Urothelium cell line (cell line): ENCODE measurements at regions not wholly inside any gene's neighbourhood (a gene's known extent, or its start where the extent isn't known, plus 50 kb on each side); places are given as distances from the start of the nearest gene placed in this dataset.
A peak's percentile ranks its signal among the peaks of the same experiment; 100 is the strongest.
"Not testable (repeated sequence)": the region's sequence is repeated elsewhere in the genome, so short reads cannot be mapped to it uniquely, and the experiment has no call there.

Experiments
- DNase-seq: peaks from one replicate; pipeline ENCODE4 v3.0.0; 2011; ENCODE audit warnings: low spot score, mixed read lengths
- FAIRE-seq: peaks from 2 replicates; lab custom pipeline; 2011; peaks lifted over from hg19 to GRCh38; lab: Jason Lieb, UNC

DNA sequence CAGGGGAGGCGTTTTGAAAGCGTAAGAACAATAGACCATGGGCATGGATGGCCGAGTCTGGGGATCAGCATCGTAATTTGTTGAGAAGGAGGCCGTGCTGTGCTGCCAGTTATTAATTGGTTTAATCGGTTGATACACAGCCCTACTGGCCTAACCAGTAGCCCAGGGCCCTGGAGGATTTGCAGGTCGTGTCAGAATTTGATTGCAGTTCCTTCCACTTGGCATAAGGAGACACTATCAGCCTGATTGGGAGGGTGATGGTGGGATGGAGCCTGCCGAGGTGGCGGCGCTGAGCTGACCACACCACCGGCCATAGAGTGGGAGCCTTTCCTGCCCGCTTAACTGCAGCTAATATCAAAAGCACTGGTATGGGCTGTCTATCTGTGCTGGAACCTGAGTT is 133.4 kb downstream of the POTEH start:
- DNase-seq, FAIRE-seq: not testable (repeated sequence)

GRCh38 chr22:15832235-15832634 is 142.4 kb downstream of the POTEH start:
- DNase-seq, FAIRE-seq: not testable (repeated sequence)

DNA sequence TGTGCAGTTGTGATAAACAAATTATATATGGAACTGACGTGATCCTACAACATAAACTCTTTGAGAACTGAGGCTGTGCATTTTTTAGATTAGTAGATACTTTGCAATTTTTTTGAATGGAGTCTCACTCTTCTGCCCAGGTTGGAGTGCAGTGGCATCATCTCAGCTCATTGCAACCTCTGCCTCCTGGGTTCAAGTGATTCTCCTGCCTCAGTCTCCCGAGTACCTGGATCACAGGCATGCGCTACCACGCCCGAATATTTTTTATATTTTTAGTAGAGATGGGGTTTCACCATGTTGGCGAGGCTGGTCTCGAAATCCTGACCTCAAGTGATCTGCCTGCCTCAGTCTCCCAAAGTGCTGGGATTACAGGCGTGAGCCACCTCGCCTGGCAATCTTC is 145.9 kb downstream of the POTEH start:
- not testable (repeated sequence) for DNase-seq, FAIRE-seq

- FAIRE-seq, DNase-seq: not testable (repeated sequence)
Observed at GRCh38 chr22:15849772-15850171, 159.9 kb downstream of the POTEH start.

- not testable (repeated sequence) for FAIRE-seq, DNase-seq
Observed at GRCh38 chr22:15853716-15854373, 164.0 kb downstream of the POTEH start.

GRCh38 chr22:15854421-15854820 is 164.6 kb downstream of the POTEH start:
- not testable (repeated sequence) for DNase-seq, FAIRE-seq

DNA sequence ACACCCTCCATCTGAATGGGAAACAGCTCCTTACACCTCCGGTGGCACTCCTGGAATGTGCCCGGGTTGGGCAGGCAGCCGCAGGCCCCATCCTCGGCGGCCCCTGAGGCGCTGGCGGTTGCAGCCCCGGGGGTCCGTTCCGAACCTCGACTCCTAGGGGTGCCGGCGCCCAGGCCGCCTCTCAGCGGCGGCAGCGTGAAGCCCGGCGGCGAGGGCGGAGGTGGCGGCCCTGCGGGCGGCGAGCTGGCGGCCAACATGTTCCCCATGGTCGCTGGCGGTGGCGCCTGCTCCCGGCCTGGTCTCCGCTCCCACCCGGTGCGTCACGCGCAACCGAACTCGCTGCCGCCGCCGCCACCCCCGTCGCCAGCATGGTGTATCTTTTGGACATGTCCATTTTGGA is 165.2 kb downstream of the POTEH start:
- not testable (repeated sequence) for DNase-seq, FAIRE-seq

- DNase-seq, FAIRE-seq: not testable (repeated sequence)
Observed at GRCh38 chr22:15880926-15881325, 191.1 kb downstream of the POTEH start.

- DNase-seq, FAIRE-seq: not testable (repeated sequence)
Observed at GRCh38 chr22:15904326-15904725, 214.5 kb downstream of the POTEH start.

- FAIRE-seq, DNase-seq: not testable (repeated sequence)
Observed at GRCh38 chr22:15911704-15912103, 221.9 kb downstream of the POTEH start.

DNA sequence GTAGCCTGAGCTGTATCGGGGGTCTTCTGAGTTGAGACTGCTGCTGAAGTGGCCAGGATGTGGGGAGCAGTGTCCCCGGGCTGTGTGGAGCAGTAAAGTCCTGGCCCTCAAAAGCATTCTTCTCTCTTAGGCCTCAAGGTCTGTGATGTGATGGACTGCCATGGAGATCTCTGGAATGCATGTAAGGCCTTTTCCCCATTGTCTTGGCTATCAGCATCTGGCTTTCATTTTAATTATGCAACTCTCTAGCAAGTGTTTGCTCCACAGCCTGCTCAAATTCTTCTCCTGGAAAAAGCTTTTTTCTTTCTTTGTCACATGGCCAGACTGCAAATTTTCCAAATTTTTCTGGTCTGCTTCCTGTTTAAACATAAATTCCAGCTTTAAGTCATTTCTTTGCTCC is 229.3 kb downstream of the POTEH start:
- DNase-seq, FAIRE-seq: not testable (repeated sequence)

GRCh38 chr22:15920941-15921340 is 231.1 kb downstream of the POTEH start:
- FAIRE-seq, DNase-seq: not testable (repeated sequence)

GRCh38 chr22:15922132-15922531 is 232.3 kb downstream of the POTEH start:
- not testable (repeated sequence) for DNase-seq
- FAIRE-seq: peak; percentile 40

DNA sequence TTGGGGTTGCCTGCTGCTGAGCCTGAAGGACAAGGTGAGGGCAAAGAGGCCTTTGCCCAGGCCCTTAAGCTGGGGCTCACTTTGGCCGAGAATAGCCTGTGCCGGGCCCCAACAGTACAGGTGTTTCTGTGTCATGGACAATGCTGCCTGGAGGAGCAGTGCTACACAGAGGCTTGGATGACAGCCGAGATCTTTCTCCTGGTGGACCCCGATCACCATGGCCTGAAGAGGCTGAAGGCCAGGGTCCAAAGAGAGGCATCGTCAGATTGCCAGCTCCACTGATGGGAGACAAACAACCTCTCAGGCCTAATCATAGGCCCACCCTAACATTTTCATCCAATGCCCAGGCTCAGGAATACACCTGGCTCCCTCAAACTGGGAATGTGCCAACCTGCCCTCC is 232.8 kb downstream of the POTEH start:
- not testable (repeated sequence) for DNase-seq, FAIRE-seq

DNA sequence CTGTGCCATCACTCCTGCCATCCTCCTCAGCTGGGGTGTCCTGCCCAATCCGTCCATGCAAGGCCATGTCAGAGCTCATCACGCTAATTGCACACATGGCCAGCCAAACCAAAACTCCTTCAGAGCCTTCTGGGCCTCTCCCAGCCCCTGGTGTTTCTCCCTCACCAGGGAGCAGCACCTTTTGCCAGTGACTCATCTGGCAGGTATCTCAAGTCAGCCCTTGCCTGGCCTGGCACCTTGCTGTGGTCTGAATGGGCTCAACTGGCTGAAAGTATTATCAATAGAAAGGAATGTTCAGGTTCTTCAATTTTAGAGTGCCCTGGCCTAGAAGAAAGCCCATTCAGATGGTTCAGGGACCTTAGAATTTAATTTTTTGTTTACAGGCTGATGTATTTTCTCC is 235.0 kb downstream of the POTEH start:
- not testable (repeated sequence) for DNase-seq
- FAIRE-seq: peak; percentile 94

DNA sequence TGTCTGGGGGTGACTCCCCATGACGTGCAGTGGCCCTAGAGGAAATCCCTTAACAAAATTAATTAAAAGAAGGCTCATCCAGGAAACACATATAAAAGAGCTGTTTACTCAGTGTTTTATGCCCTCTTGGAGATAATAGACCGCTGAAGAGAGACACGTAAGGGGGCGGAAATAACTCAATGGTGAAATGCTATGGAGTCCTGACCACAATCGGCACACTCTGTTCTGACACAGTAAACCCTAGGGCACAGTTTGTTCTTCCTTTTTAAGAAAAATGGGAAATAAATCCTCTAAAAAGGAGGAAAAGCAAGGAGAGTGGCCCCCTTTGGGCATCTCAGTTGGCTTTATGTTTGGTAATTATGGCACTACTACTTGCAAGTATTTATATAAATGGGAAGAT is 237.3 kb downstream of the POTEH start:
- not testable (repeated sequence) for DNase-seq, FAIRE-seq
